ENCODE measurements at regions not wholly inside any gene's neighbourhood (a gene's known extent, or its start where the extent isn't known, plus 50 kb on each side); places are given as distances from the start of the nearest gene placed in this dataset.

GRCh38 chr5:58090704-58091103, 369.2 kb downstream of the PLK2 start:
- no peak for DNase-seq

GRCh38 chr5:58088941-58089340, 370.9 kb downstream of the PLK2 start:
- DNase-seq, result no peak

DNA sequence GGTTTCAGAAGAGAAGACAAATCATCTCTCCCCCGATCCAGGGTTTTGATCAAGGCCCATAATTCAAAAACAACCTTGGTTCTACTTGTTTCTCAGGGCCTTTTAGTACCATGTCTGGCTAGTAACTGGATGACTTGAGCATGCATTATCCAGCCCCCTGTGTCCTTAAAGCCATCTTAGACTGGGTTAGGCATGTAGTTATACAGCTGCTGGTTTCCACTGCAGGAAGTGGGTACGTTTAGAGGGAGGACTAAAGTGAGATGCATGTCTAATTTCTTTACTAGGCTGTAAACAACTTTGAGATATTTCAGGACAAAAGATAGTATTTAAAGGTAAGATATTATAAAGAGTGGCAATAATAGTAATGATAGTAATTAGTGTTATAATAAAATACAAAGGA, 372.0 kb downstream of the PLK2 start:
- DNase-seq, result no peak

DNA sequence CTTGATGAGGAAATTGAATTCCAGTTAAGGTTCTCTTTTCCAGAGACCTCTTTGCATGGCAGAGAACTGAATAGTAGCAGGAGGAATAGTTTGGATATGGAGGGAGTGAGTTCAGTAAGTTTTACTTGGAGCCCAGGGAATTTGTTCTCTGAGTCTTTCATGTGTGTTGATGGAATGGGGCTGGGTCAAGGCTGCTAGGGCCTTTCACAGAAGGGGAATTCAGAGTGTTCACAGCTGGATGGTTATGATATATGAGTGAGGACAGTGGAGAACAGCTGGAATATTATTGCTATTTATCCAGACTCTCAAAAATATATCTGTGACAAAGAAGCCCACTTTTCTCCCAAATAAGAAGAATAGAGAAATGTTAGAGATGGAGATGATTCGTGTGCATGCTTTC, 372.8 kb downstream of the PLK2 start:
- no peak for DNase-seq

GRCh38 chr5:58085800-58086199, 374.1 kb downstream of the PLK2 start:
- DNase-seq, result no peak

- DNase-seq, result no peak
These were observed 378.5 kb downstream of the PLK2 start for GRCh38 chr5:58081435-58081834.

DNA sequence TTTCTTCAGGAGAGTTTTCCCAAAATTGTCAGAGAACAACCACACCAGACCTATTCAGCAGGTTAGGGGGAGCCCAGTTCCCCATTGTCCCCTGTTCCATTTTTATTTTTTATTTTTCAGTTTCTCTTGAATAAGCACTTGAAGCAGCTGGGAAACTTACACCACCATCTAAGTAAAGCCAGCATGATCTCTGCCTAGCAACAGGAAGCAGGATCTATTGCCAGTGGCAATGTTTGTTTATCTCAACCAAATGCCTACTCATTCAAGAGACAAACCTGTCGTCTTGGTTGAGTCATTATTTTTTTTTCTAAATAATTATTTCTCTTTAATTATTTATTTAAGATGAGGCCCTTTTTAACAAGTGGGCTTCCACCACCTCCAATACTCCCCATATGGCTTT, 379.3 kb downstream of the PLK2 start:
- no peak for DNase-seq

DNA sequence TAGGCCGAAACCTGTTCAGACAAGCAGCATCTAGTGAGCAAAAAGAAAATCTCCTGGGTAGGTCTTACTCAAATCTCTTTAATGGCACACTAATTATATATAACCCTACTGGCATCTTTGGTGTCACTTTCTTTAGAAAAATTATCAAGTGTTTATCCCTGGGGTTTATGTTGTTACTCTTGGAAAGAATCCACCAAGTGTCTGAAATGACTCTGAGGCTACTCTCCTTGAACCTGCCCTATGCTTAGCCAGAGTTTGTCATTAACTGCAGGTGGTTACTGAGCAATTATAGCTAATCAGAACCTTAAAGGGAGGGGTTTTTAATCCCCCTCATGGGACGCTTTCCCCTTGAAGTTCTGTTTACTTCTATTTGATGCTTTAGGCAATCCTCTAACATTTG, 381.9 kb downstream of the PLK2 start:
- no peak for DNase-seq

DNA sequence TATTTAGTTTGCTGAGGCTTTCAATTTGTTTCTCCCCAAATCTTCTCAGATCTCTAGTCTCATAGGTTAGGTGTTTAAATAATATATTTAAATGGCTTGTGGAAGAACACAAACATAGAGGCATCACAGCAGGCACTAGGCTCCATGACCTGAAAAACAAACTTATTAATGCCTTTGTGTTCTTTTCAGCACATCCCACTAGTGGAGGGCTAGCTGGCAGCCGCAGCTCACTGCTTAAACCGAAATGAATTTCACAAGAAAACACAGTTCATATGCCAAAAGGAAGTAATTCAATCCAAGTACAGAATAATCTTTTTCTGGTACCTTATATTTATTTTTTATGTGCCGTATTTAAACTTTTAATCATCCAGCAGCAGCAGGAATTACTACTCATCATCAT, 382.5 kb downstream of the PLK2 start:
- DNase-seq, result no peak

DNA sequence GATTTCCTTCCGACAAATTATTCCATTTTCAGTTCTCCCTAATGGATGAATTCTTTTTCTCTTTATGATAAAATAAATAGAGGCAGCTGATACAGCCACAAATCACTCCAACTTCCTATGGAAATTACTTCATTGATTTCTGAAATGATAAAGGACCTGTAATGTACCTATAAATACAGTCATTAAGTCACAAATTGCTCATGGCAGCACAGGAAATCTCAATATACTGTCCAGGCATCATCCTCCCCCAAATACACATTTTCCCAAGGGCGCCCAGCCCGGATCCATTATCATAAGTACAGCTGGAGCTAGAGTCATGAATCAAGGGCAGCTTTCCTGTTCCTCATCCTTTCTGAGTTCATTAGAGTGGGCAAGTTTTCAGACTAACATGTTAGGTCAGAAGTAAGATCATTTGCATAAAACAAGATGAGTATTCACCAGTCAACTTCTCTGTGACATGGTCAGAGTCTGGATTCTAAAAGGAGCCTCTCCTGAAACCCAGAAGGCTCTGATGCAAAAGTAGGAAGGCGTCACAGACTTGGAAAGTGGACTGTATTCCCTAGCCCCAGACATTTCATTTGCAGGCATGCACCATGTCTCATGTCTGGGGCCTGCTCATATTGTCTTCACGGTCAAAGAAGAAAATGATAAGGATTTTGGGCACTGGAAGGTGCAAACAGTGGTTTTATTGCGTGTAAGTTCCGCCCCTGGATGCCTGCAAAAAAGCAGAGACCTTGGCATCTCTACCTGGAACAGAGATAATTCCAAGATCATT, 383.2 kb downstream of the PLK2 start:
- DNase-seq, result no peak

DNA sequence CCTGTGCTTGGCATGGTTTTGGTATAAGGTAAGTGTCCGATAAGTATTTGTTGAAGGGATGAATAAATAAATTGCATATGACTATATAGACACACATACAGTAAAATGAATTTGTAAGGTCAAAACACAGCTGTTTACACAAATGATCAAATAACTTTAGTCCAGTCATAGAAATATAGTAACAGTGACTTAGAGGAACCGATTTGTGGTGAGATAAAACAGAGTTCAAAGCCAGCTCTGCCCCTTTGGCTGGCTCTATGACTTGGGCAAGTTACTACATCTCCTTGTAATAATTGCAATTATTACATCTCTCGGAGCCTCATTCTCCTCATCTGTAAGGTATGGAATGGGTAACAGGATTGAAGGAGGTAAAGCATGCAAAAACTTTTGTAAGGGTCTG, 384.0 kb downstream of the PLK2 start:
- no peak for DNase-seq

DNA sequence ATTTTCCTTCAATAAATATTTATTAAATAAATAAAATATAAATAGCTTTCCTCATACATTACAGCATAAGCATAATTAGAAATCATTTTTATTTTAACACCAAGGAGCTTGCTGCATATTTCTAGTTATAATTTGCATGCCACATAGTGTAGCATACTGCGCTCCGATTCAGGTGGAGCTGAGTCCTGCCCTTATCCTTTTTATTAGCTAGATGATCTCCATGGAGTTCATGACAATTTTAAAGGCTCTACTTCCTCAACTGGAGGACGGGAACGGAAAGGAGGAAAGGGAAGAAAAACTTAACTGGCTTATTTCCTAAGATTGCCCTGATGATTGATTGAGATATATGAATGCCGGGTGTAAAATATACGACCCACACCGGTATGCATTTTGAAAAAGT, 385.2 kb downstream of the PLK2 start:
- no peak for DNase-seq

DNA sequence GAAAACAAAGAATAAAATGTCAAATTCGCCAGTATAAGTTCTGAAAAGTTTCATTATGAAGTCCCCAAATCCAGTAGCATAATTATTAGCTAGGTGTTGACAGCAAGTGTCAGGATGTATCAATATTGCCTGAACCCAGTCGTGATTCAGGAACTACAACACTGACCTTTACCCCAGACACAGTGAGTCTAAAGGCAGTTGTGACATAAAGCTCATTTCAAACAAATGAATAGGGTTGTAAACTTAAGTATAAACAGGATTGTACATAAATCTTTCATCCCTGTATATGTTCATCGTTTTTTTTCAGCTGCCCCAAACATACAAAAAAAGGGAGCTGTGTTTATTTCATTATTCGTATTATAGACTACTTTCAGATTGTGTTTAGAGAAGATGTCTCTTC, 385.7 kb downstream of the PLK2 start:
- DNase-seq, result no peak

DNA sequence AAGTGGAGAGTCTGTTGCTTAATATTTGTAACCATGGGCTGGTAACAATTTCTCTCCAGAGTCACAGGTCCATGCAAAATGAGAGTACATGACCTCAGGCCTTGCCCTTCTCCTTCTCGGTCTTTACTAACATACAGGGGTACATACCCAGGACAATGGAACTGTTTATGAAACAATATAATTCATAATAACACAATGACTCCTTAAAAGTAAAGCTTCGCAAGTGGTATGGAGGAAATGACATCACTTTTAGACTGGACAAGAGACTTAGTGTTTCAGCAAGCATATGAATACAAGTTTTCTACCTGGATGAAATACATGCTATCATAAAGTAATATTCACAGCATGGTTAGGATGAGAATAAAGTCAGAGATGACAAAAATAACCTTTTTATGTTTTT, 386.6 kb downstream of the PLK2 start:
- no peak for DNase-seq

DNA sequence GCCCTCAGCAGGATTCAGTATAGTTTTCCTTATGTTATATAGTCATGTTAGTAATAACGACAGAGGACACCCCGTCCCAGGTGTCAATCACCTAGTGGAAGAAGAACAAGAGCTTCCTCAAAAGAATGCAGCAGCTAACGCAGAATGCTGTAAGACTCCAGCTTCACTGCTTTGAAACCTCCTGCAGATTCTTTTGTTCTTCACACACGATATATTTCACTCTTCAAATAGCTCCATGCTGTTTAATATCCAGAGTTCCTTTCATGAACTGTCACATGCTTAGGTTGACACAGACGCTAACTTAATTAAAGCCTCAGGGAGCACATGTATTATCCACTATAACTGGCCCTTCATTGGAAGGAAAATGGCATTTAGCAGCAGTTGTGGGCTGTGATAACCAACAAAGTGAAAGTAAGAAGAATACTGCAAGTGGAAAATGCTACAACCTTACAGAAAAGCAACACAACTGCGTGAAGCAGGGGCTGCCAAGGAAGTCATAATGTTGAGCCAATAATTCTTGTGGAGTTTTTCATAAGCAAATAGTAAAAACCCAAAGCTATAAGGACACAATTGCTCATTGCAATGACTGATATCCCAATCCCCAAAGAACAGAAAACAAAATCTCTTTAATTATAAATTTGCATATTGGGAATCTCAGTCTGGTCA, 387.5 kb downstream of the PLK2 start:
- no peak for DNase-seq

DNA sequence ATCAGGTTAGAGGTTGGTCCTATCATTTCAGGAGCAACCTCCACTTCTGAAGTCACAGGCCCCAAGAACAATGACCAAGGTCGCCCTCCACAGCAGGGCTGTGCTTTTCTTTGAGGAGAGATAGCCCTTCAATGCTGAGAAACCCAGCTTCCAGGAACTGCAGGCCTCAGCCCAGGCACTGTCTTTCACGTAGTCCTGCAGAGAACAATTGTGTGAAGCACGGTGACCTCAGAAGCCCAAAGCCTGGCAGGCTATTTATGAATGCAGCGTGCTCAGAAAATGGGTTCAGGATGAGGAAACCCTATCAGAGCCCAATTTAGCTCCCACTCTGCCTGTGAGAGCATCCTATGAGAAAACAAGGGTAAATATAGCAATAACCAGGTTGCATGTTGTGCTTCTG, 388.3 kb downstream of the PLK2 start:
- DNase-seq, result no peak

DNA sequence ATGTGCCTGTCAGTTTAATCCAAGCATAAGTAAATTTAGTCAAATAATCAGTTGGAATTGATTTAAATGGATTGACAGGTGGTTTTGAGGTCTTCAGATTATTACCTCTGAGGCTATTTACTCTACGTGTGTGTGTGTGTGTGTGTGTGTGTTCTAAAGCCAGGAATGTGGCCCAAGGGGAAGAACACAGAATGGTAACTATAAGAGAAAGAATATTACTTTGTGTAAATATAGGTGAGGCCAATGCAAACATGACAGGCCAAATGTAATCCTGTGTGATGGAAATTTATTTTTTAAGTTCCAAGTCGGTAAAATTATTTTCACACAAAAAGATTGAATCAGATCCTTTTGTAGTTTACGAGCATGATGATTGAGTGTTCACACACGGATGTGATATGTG, 390.0 kb downstream of the PLK2 start:
- no peak for DNase-seq

- no peak for DNase-seq
These were observed 390.7 kb downstream of the PLK2 start for GRCh38 chr5:58069016-58069705.

DNA sequence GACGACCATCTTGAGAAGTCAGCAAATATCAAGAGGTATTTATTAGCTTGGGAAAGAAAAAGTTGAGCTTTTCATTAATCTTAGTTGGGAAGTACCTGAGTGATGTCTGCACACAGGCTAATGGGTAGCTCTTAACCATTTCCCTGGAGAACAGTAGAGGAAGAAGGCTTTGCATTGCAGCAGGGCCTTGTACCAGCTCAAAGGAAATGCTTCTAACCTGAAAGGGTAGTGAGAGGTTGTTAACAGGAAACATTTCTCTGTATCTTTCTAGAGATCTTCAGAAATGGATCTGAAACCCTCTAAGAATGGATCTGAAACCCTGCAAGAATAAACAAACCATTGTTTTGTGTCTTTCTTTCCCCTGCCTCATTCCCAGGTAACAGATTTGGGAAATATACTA, 393.3 kb downstream of the PLK2 start:
- DNase-seq, result no peak

DNA sequence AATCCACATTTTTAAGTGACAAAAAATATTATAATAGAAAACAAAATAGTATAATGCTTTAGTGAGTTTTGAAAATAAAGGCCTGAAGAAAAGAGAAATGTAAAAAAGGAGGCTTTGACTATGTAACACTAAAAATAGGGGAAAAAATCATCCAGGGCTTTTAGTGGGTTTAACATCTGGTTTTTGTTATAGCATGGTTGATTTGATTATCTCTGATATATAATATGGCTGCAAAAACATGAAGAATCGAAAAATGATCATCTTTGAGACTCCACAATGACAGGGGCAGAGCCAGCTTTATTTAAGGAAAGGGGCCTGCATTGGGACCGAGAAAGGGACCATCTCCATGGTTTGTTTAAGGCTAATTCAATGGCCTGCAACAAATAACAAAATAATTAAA, 393.8 kb downstream of the PLK2 start:
- DNase-seq, result no peak

DNA sequence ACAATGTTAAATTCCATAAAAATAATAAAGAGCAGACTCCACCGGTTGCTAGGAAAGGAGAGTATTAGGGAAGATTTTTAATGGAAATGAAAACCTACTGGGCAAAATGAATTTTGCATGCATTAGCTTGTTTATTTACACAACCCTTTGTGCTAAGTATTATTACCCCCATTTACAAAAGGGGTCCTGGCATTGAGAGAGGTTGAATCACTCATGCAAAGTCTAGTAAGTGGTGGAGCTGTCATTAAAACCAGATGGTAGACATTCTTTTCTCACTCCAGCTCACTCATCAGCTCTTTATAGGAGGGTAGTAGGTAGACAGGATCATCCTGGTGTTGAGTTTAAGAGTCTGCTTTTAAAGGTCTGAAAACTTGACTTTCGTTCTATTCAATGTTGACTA, 395.1 kb downstream of the PLK2 start:
- no peak for DNase-seq

GRCh38 chr5:58060996-58061395, 398.9 kb downstream of the PLK2 start:
- no peak for DNase-seq

DNA sequence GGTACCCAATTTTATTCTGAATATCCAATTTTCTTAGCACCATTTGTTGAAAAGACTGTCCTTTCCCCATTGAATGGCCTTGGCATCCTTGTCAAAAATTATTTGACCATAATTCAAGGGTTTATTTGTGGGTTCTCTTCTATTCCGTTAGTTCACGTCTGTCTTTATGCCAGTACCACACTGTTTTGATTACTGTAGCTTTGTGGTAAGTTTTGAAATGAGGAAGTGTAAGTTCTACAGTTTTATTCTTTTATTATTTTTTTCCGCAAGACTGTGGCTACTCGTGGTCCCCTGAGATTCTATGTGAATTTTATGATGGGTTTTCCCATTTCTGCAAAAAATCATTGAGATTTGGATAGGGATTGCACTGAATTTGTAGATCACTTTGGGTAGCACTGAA, 402.6 kb downstream of the PLK2 start:
- no peak for DNase-seq

DNA sequence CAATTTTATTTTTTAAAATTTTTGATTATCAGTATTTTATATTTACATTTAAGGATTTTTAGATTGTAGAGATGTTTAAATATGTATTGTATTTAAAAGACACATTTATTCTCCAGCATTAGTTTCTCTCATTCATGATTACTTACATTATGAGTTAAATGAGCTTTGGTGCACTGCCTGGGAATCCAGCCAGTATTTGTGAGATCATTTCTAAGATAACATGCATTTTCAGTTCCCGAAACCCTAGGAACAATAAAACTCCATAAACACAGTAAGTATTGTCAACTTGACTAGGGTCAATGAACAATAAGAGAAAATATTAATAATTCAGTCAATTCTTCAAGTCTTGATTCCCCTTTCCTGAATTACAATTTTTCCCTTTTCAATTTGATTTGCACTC, 403.3 kb downstream of the PLK2 start:
- DNase-seq, result no peak
